ENCODE measurements at regions not wholly inside any gene's neighbourhood (a gene's known extent, or its start where the extent isn't known, plus 50 kb on each side); places are given as distances from the start of the nearest gene placed in this dataset.

DNA sequence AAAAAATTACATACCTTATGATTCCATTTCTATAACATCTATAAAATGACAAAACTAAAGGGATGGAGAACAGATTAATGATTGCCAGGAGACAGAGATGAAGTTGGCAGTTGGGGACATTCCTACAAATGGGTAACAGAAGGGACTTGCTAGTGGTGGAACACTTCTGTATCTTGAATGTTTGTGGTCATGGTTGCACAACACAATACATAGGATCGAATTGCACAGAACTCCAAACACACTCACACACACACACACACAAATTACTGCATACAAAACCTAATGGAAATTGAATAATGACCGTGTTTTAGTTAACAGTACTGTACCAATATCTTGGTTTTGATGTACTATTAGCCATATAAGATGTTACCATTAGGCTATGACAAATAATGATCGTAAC lies 330.7 kb upstream of the POU5F2 start:
- TF ChIP-seq, protein P1, sequence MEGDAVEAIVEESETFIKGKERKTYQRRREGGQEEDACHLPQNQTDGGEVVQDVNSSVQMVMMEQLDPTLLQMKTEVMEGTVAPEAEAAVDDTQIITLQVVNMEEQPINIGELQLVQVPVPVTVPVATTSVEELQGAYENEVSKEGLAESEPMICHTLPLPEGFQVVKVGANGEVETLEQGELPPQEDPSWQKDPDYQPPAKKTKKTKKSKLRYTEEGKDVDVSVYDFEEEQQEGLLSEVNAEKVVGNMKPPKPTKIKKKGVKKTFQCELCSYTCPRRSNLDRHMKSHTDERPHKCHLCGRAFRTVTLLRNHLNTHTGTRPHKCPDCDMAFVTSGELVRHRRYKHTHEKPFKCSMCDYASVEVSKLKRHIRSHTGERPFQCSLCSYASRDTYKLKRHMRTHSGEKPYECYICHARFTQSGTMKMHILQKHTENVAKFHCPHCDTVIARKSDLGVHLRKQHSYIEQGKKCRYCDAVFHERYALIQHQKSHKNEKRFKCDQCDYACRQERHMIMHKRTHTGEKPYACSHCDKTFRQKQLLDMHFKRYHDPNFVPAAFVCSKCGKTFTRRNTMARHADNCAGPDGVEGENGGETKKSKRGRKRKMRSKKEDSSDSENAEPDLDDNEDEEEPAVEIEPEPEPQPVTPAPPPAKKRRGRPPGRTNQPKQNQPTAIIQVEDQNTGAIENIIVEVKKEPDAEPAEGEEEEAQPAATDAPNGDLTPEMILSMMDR (IDR thresholded peaks at IDR 0.05; ENCODE audit: low read depth, low read length), result no peak
- no peak for TF ChIP-seq EZH2phosphoT487 (IDR thresholded peaks at IDR 0.05; ENCODE audit: low read depth)
